NCI-H526 (cell line): ENCODE measurements at regions not wholly inside any gene's neighbourhood (a gene's known extent, or its start where the extent isn't known, plus 50 kb on each side); places are given as distances from the start of the nearest gene placed in this dataset.

Experiments
- DNase-seq, 2 experiments: peaks; one replicate each; lab custom pipeline; 2025; lab: John Stamatoyannopoulos, UW

- DNase-seq, result no peak
Observed at GRCh38 chr4:175376287-175376977, 435.6 kb downstream of the GPM6A start.

- DNase-seq, result no peak
Observed at GRCh38 chr4:175377203-175377602, 434.9 kb downstream of the GPM6A start.

- DNase-seq, result no peak
Observed at GRCh38 chr4:175378372-175378771, 433.7 kb downstream of the GPM6A start.

GRCh38 chr4:175380841-175381240, 431.2 kb downstream of the GPM6A start:
- DNase-seq, result no peak

GRCh38 chr4:175385797-175386196, 426.3 kb downstream of the GPM6A start:
- DNase-seq, result no peak

- DNase-seq, result peak in 1 of 2 experiments; percentile 3
Observed at GRCh38 chr4:175386776-175387507, 425.1 kb downstream of the GPM6A start.

GRCh38 chr4:175394208-175394607, 417.9 kb downstream of the GPM6A start:
- DNase-seq, result no peak

- DNase-seq, result no peak
Observed at GRCh38 chr4:175405961-175406360, 406.1 kb downstream of the GPM6A start.

- DNase-seq, result no peak
Observed at GRCh38 chr4:175407926-175408325, 404.1 kb downstream of the GPM6A start.

GRCh38 chr4:175411251-175411650, 400.8 kb downstream of the GPM6A start:
- no peak for DNase-seq

GRCh38 chr4:175412161-175412560, 399.9 kb downstream of the GPM6A start:
- DNase-seq, result no peak

GRCh38 chr4:175412746-175413145, 399.3 kb downstream of the GPM6A start:
- DNase-seq, result no peak

GRCh38 chr4:175413561-175413960, 398.5 kb downstream of the GPM6A start:
- no peak for DNase-seq

- no peak for DNase-seq
Observed at GRCh38 chr4:175414602-175415001, 397.5 kb downstream of the GPM6A start.

- DNase-seq, result no peak
Observed at GRCh38 chr4:175418516-175418915, 393.5 kb downstream of the GPM6A start.

- DNase-seq, result no peak
Observed at GRCh38 chr4:175419236-175419718, 392.8 kb downstream of the GPM6A start.

- DNase-seq, result peak; percentile 15 to 47
Observed at GRCh38 chr4:175421506-175421905, 390.6 kb downstream of the GPM6A start.

GRCh38 chr4:175422331-175422730, 389.7 kb downstream of the GPM6A start:
- DNase-seq, result no peak

- DNase-seq, result no peak
Observed at GRCh38 chr4:175424111-175424510, 388.0 kb downstream of the GPM6A start.

- no peak for DNase-seq
Observed at GRCh38 chr4:175427751-175428150, 384.3 kb downstream of the GPM6A start.

- DNase-seq, result no peak
Observed at GRCh38 chr4:175431694-175432093, 380.4 kb downstream of the GPM6A start.

- peak; percentile 9 to 21 for DNase-seq
Observed at GRCh38 chr4:175435381-175435783, 376.7 kb downstream of the GPM6A start.

GRCh38 chr4:175436196-175436595, 375.9 kb downstream of the GPM6A start:
- no peak for DNase-seq
